ENCODE measurements at regions not wholly inside any gene's neighbourhood (a gene's known extent, or its start where the extent isn't known, plus 50 kb on each side); places are given as distances from the start of the nearest gene placed in this dataset.
"Not testable (repeated sequence)": the region's sequence is repeated elsewhere in the genome, so short reads cannot be mapped to it uniquely, and the experiment has no call there.

DNA sequence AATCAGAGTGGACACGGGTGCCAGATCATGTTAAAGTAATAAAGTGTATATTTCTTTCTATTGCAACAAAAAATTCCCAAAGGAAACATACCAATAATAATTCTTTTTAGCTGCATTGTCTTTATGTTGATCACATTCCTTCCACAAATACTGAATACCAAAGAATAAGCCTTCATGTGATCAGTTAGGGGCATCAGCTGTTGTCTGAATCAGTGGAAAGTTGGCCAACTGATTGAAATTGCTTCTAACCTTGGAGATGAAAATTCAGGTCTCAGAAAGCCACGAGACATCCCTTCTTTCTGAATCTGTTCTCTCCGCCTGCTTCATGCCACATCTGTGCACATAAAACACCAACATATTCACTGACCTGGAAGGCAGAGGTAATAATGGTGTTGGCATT lies 785.2 kb downstream of the KCNA4 start:
- Mint-ChIP-seq H3K36me3 (no peaks in the 10 kb centered on the region), H3K27me3 (no peaks in the 10 kb centered on the region), H3K27ac (no peak overlapping the region), H3K9me3 (peaks cover 3 to 9% (median 7%) of the 10 kb centered on the region in 7 donors), H3K4me3 (no peak overlapping the region), H3K4me1 (no peaks in the 10 kb centered on the region)
- ATAC-seq (ENCODE audit: low read depth in 2 of 2) (no peak), DNase-seq (no peak)

DNA sequence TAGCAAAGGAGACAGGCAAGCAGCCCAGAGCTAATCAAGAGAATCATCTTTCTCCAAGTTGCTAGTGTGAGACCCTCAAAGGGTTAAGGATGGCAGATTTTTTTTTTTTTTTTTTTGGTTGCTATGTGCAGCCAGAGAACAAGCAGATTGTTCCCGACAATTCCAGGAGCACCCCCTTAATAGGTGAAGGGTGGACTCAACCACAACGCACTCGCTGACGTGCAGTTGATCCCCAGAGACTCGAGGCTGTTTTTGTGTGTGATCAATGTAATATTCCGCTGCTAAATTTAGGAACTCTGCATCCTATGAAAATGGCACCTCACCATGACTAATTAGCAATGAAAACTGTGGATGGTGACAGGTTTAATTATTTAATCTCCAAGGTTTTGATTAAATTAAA lies 789.0 kb downstream of the KCNA4 start:
- no peaks in the 10 kb centered on the region for H3K36me3 Mint-ChIP-seq
- no peak overlapping the region for H3K27ac Mint-ChIP-seq
- DNase-seq (no peak), ATAC-seq (ENCODE audit: low read depth in 2 of 2) (no peak)
- H3K9me3 Mint-ChIP-seq: peaks cover 3 to 11% (median 10%) of the 10 kb centered on the region in 7 donors
- no peak overlapping the region for H3K4me3 Mint-ChIP-seq
- H3K4me1 Mint-ChIP-seq: no peaks in the 10 kb centered on the region
- no peaks in the 10 kb centered on the region for H3K27me3 Mint-ChIP-seq

DNA sequence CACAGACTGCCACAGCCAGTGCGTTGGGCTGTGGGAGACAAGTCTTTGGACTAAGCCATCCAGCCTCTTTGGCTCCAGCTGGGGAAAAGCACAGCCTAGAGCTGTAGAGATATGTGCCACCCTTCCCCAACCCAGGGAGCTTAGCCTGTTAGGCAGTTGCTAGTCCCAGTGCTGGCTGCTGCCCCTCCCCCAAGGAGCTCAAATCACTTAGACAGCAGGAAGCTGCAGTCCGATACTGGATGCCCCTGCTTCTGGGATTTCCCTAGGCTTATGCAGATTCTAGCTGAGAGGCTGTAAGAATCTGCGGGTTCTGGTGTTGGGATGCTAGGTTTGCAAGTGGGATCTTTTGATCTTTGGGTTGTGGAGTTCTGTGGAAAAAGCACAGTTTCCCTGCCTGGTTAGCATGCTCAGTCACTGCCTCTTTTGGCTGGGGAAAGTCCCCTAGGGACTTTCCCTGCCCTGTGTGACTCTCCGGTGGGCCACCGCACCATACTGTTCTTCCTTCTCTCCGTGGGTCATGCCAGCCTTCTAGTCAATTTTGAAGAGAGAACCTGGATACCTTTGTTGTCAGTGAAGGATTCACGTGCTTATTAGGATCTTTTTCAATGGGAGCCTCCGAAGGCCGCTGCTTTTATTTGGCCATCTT lies 792.0 kb downstream of the KCNA4 start:
- ATAC-seq (ENCODE audit: low read depth in 2 of 2): no peak
- no peak overlapping the region for H3K27ac Mint-ChIP-seq
- H3K36me3 Mint-ChIP-seq: no peaks in the 10 kb centered on the region
- no peak overlapping the region for H3K4me3 Mint-ChIP-seq
- H3K27me3 Mint-ChIP-seq: no peaks in the 10 kb centered on the region
- no peak for DNase-seq
- H3K4me1 Mint-ChIP-seq: no peaks in the 10 kb centered on the region
- H3K9me3 Mint-ChIP-seq: peaks cover 7 to 28% (median 12%) of the 10 kb centered on the region in 7 donors

DNA sequence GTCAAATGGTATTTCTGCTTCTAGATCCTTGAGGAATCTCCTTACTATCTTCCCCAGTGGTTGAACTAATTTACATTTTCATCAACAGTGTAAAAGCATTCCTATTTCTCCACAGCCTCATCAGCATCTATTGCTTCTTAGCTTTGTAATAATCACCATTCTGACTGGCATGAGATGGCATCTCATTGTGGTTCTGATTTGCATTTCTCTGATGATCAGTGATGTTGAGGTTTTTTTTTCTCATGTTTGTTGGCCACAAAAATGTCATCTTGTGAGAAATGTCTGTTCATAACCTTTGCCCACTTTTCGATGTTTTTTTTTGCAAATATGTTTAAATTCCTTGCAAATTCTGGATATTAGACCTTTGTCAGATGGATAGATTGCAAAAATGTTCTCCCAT lies 797.3 kb downstream of the KCNA4 start:
- ATAC-seq (ENCODE audit: low read depth in 2 of 2); H3K36me3 Mint-ChIP-seq; H3K4me1 Mint-ChIP-seq; H3K27me3 Mint-ChIP-seq; H3K4me3 Mint-ChIP-seq; H3K27ac Mint-ChIP-seq; DNase-seq: not testable (repeated sequence)
- peaks cover 5 to 32% (median 15%) of the 10 kb centered on the region in 7 donors for H3K9me3 Mint-ChIP-seq

DNA sequence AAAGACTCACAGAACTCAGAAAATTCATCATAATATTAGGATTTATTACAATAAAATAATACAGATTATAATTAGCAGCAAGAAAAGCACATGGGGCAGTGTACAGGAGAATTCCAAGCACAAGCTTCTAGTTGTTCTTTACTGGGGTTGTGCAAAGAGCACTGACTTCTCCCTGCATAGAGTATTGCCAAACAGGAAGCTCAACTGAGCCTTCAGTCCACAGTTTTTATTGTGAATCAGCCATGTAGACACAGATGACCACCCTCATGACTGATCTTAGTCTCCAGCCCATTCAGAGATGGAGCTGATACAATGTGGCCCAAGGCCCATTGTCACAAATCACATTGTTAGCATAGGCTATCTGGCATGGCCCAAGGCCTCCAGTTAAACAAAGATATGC lies 798.9 kb downstream of the KCNA4 start:
- DNase-seq: no peak
- Mint-ChIP-seq H3K4me3 (no peak overlapping the region), H3K27ac (no peak overlapping the region), H3K9me3 (peaks cover 5 to 32% (median 12%) of the 10 kb centered on the region in 7 donors), H3K4me1 (no peaks in the 10 kb centered on the region), H3K36me3 (no peaks in the 10 kb centered on the region), H3K27me3 (no peaks in the 10 kb centered on the region)
- ATAC-seq (ENCODE audit: low read depth in 2 of 2): no peak

DNA sequence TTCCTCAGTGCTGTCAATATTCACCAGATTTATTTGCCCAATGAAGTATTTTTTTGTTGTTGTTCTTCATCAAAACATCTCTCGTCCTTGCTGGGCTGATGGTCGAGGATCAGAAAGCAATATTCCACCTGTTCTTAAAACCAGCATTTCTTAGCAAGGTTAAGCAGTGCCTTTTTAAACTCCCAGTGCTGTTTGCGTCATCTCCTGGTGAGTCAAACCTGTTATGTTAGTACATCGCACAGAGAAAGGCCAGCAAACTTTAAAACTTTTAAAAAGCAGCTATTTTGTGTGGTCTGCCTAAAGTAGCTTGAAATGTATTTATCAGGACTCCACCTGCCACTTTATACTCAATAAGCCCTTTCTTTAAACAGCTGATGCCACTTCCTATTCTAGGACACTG lies 802.0 kb downstream of the KCNA4 start:
- Mint-ChIP-seq H3K4me1 (no peaks in the 10 kb centered on the region), H3K4me3 (no peak overlapping the region), H3K9me3 (peaks cover 0 to 29% (median 8%) of the 10 kb centered on the region in 7 donors), H3K27ac (no peak overlapping the region), H3K27me3 (no peaks in the 10 kb centered on the region), H3K36me3 (no peaks in the 10 kb centered on the region)
- no peak for ATAC-seq (ENCODE audit: low read depth in 2 of 2)
- no peak for DNase-seq

DNA sequence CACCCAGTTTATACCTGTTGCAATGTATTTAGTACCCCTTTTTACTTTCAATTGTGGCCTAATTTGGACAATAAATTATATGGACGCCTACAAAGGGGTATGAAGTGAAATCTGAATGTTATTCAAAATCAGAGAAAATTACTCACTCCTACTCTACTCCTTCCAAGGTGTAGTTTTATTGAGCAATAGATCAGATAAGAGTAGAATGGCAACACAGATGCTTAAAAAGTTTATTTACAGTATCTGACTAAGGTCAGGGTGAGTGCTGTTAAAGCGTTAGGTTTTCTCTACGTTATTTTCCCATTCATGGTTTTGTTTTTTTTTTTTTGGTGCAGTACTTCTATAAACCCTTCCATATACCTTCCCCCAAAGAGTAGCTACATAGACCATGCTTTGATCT lies 805.6 kb downstream of the KCNA4 start:
- no peak overlapping the region for H3K4me3 Mint-ChIP-seq

DNA sequence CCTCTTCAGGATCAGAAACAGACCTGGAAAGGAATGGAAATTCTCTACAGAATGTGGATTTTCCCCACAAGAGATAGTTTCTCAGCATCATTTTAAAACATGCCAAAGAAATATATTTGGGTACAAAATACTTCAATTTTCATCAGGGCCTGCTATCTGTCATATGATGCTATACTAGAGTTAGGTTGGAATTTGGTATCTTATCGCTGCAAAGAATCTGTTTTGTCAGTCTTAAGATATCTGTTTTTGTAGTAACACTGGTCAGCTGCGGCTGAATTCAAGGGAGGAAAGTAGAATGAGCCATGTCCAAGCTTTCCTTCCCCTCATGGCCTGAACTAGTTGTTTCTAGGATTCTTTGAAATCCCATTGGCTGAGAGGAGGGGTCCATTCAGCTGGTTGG lies 806.4 kb downstream of the KCNA4 start:
- Mint-ChIP-seq H3K27me3 (no peaks in the 10 kb centered on the region), H3K4me3 (no peak overlapping the region), H3K4me1 (no peaks in the 10 kb centered on the region), H3K27ac (no peak overlapping the region), H3K9me3 (peaks cover 0 to 18% (median 3%) of the 10 kb centered on the region in 7 donors), H3K36me3 (no peaks in the 10 kb centered on the region)
- ATAC-seq (ENCODE audit: low read depth in 2 of 2) (no peak), DNase-seq (no peak)

More for the DNA sequence above, 805.6 kb downstream of the KCNA4 start:
- H3K9me3 Mint-ChIP-seq: peaks cover 0 to 16% (median 3%) of the 10 kb centered on the region in 7 donors
- H3K27me3 Mint-ChIP-seq: no peaks in the 10 kb centered on the region
- no peaks in the 10 kb centered on the region for H3K4me1 Mint-ChIP-seq
- H3K36me3 Mint-ChIP-seq: no peaks in the 10 kb centered on the region
- ATAC-seq (ENCODE audit: low read depth in 2 of 2) (no peak), DNase-seq (no peak)
- H3K27ac Mint-ChIP-seq: no peak overlapping the region

DNA sequence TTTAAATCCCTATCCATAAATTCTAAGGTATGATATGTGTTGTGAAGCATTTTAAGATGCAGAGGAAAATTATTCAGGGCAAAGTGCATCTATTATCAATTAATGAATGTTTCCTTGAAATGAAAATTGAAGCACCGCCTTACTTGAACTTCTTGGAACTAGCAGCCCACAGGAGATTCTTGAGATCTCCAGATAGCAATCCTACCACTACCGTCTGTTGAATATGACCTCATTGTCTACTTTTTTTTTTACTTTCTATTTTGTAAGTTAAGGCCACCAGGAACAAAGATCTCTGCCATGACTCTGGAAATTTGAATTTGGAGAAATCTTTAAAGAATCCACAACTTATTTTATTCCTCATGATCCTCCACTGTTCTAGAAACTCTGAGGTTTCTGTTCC lies 808.7 kb downstream of the KCNA4 start:
- no peak for DNase-seq
- Mint-ChIP-seq H3K27ac (peak overlapping the region in 1 of 6 donors; percentile 63), H3K4me3 (no peak overlapping the region), H3K9me3 (peaks cover 0 to 13% (median 3%) of the 10 kb centered on the region in 7 donors), H3K4me1 (no peaks in the 10 kb centered on the region), H3K27me3 (no peaks in the 10 kb centered on the region), H3K36me3 (no peaks in the 10 kb centered on the region)
- no peak for ATAC-seq (ENCODE audit: low read depth in 2 of 2)

DNA sequence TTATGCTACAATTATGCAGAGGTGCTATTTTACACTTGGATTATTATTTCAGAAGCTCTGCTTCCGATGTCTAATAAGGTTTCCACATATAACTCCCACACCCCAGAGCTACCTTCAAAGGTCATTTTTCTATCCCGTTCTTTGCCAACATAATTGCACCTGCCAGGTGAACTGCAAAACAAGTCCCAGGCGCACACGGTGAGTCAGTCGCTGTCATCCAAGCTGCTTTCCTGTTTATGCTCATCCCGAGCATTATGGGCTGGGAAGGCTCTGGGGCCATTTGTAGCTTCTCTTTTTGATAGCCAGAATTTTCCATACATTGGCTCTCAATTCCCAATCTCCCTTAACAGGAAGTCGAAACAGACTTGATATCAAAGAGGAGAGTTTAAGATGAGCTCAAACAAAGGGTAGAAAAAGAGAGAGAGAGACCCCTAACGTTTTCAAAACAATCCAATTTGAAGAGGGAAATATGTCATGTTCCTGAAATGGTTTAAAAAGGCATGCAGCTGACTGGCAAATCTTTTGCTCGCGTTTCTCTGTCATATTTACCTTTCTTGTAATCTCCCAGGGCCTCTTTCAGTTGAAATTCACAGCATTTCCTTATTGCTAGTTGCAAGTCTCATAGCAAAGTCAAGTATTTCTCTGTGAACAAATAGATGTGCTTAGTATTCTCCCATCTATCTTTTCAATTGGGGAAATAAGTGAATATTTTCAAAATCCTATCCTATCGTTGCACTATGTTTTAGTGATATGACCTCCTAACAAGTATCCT lies 815.9 kb downstream of the KCNA4 start:
- H3K4me1 Mint-ChIP-seq: no peaks in the 10 kb centered on the region
- no peak for DNase-seq
- no peak overlapping the region for H3K27ac Mint-ChIP-seq
- H3K27me3 Mint-ChIP-seq: no peaks in the 10 kb centered on the region
- H3K4me3 Mint-ChIP-seq: no peak overlapping the region
- ATAC-seq (ENCODE audit: low read depth in 2 of 2): no peak
- H3K36me3 Mint-ChIP-seq: no peaks in the 10 kb centered on the region
- H3K9me3 Mint-ChIP-seq: peaks cover 0 to 4% (median 0%) of the 10 kb centered on the region in 7 donors

DNA sequence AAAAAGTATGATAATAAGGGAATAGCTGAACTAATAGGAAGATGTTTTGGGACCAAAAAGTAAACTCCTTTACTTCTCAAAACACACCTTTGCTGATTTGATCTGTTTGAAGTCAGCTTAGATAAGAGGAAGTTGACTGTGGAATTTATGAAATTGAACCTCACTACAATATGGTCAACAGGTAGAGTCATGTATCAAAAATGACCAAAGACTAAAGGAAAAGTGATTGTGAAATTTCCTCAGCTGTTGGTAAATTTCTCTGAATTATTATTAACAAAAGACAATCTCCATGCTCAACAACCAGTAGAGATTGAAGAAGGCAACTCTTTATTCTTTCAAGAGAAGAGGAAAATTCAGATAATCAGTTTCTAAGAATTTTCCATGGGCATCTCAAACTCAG lies 826.5 kb downstream of the KCNA4 start:
- Mint-ChIP-seq H3K27ac (no peak overlapping the region), H3K9me3 (peaks cover 0 to 6% (median 0%) of the 10 kb centered on the region in 7 donors), H3K27me3 (no peaks in the 10 kb centered on the region), H3K4me1 (no peaks in the 10 kb centered on the region), H3K4me3 (no peak overlapping the region), H3K36me3 (no peaks in the 10 kb centered on the region)
- DNase-seq: no peak
- no peak for ATAC-seq (ENCODE audit: low read depth in 2 of 2)

DNA sequence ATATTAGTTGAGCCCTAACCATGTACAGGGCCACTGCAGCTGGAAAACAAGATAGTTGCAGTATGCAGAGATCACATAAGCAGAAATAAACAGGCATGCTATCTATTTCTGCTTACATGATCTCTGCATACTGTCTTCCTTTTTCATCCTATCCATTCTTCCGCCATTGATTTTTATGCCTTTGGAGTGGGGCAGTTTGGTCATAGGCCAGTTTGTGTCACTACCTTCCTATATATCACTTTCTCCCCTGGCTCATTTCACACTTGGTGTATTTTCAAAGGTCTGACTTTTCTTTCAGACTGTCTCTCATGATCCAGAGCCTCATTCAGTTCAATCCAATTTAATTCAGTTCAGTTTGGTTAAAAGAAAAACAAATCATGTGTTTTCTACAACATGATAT lies 829.6 kb downstream of the KCNA4 start:
- H3K27me3 Mint-ChIP-seq: no peaks in the 10 kb centered on the region
- no peaks in the 10 kb centered on the region for H3K4me1 Mint-ChIP-seq
- H3K4me3 Mint-ChIP-seq: no peak overlapping the region
- DNase-seq: no peak
- H3K27ac Mint-ChIP-seq: no peak overlapping the region
- H3K9me3 Mint-ChIP-seq: peaks cover 0 to 6% (median 3%) of the 10 kb centered on the region in 7 donors
- ATAC-seq (ENCODE audit: low read depth in 2 of 2): no peak
- no peaks in the 10 kb centered on the region for H3K36me3 Mint-ChIP-seq

DNA sequence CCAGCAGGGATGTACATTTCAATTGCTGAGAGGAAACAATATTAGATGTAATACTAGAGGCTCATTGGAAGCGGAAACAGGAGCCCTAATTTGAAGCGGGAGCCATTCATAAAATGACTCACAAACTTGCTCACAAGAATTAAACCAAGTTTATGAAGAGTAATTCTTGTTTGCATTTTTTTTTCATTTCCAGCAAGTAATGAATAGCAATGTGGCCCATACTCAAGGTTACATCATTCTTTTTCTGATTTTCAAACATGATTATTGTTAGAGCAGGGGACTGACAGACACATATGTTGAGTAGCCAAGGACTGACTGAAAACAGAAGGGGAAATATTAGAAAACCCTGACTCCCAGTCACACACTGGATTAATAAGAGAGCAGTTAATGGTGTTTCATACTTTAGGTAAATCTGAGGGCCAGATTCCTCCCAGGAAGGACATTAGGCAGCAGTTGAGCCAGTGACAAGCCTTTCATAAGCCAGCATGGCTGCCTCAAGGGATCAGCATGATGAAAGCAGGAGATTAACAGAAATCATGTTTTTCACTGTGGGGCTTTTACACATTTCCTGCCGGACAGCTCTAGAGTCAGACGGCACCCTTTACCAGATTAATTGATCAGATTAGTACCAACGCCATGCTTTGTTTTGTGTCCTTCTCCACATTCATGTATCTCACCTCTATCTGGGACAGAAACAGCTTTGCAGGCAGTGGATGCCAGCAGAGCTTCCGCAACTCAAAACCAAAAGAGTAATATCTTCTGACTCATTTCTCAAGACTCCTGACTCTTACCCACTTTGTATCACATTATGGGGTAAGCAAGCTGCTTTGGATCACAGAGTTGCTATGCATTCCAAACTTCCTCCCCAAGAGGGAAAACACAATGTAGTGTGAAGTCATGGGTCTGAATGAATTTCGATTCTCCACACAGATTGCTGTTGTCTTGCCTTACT lies 831.6 kb downstream of the KCNA4 start:
- Mint-ChIP-seq H3K9me3 (peaks cover 0 to 6% (median 3%) of the 10 kb centered on the region in 7 donors), H3K27me3 (no peaks in the 10 kb centered on the region), H3K27ac (no peak overlapping the region), H3K36me3 (no peaks in the 10 kb centered on the region), H3K4me3 (no peak overlapping the region), H3K4me1 (no peaks in the 10 kb centered on the region)
- ATAC-seq (ENCODE audit: low read depth in 2 of 2): no peak
- DNase-seq: no peak
